ENCODE measurements at regions not wholly inside any gene's neighbourhood (a gene's known extent, or its start where the extent isn't known, plus 50 kb on each side); places are given as distances from the start of the nearest gene placed in this dataset.

- H3K9me3 Mint-ChIP-seq, result no peaks in the 10 kb centered on the region
- H3K36me3 Mint-ChIP-seq, result no peaks in the 10 kb centered on the region
- no peaks in the 10 kb centered on the region for H3K4me1 Mint-ChIP-seq
- peaks cover 14% of the 10 kb centered on the region for H3K27me3 Mint-ChIP-seq
- H3K4me3 Mint-ChIP-seq, result no peak overlapping the region
- no peak overlapping the region for H3K27ac Mint-ChIP-seq
These were observed 98.0 kb upstream of the RORA start for GRCh38 chr15:61327019-61327631.

- Mint-ChIP-seq H3K4me1 (no peaks in the 10 kb centered on the region), H3K9me3 (peaks cover 5% of the 10 kb centered on the region), H3K27ac (no peak overlapping the region), H3K4me3 (no peak overlapping the region), H3K27me3 (peaks cover 10% of the 10 kb centered on the region), H3K36me3 (no peaks in the 10 kb centered on the region)
These were observed 90.8 kb upstream of the RORA start for GRCh38 chr15:61319892-61320291.

- peaks cover 5% of the 10 kb centered on the region for H3K9me3 Mint-ChIP-seq
- no peaks in the 10 kb centered on the region for H3K36me3 Mint-ChIP-seq
- no peak overlapping the region for H3K27ac Mint-ChIP-seq
- H3K27me3 Mint-ChIP-seq, result peaks cover 9% of the 10 kb centered on the region
- H3K4me1 Mint-ChIP-seq, result no peaks in the 10 kb centered on the region
- H3K4me3 Mint-ChIP-seq, result no peak overlapping the region
These were observed 89.9 kb upstream of the RORA start for GRCh38 chr15:61318802-61319525.

DNA sequence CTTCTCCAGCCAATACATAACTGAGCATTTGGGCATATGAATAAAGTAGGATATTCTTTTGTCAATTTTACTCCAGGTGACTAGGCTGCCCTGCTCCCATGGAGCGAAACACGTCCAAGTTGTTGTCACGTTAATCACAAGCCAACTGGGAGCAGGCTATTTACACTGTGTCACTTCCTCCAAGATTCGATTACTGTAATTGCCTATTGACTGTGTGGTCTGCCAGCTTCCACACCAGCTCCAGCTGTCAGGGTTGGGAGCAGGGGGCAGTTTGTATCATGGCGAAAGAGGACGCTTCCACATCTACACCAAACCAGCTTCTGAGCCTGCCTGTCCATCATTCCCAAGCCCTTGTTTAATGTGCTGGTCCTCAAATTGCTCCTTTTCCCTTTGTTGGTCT is 89.2 kb upstream of the RORA start:
- Mint-ChIP-seq H3K9me3 (peaks cover 5% of the 10 kb centered on the region), H3K27me3 (peaks cover 8% of the 10 kb centered on the region), H3K36me3 (no peaks in the 10 kb centered on the region), H3K4me1 (no peaks in the 10 kb centered on the region), H3K4me3 (no peak overlapping the region), H3K27ac (no peak overlapping the region)

DNA sequence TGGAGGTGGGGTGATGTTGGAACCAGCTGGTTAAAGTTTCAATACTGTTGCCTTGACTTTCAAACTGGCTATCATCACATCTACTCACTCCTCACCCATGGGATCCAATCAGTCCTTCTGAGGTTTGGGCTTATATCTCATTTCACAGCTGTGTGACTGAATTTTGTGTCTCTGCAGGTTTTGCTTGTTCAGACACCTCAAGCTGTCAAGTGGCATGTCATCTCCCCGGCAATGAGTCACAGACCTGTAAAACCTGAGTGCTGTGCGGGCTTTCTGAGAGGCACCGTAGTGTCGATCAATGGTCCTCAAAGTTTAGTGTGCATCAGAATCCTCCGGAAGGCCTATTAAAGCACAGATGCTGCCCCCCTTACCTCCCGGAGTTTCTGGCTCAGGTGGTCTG is 86.4 kb upstream of the RORA start:
- Mint-ChIP-seq H3K27ac (no peak overlapping the region), H3K4me3 (no peak overlapping the region), H3K36me3 (no peaks in the 10 kb centered on the region), H3K4me1 (no peaks in the 10 kb centered on the region), H3K27me3 (peaks cover 4% of the 10 kb centered on the region), H3K9me3 (peaks cover 5% of the 10 kb centered on the region)

GRCh38 chr15:61314427-61314826 is 85.3 kb upstream of the RORA start:
- Mint-ChIP-seq H3K9me3 (no peaks in the 10 kb centered on the region), H3K27ac (no peak overlapping the region), H3K4me3 (no peak overlapping the region), H3K4me1 (no peaks in the 10 kb centered on the region), H3K27me3 (peaks cover 2% of the 10 kb centered on the region), H3K36me3 (no peaks in the 10 kb centered on the region)

GRCh38 chr15:61309617-61310016 is 80.5 kb upstream of the RORA start:
- no peak overlapping the region for H3K27ac Mint-ChIP-seq
- H3K36me3 Mint-ChIP-seq, result no peaks in the 10 kb centered on the region
- no peaks in the 10 kb centered on the region for H3K9me3 Mint-ChIP-seq
- peaks cover 6% of the 10 kb centered on the region for H3K27me3 Mint-ChIP-seq
- no peak overlapping the region for H3K4me3 Mint-ChIP-seq
- no peaks in the 10 kb centered on the region for H3K4me1 Mint-ChIP-seq

DNA sequence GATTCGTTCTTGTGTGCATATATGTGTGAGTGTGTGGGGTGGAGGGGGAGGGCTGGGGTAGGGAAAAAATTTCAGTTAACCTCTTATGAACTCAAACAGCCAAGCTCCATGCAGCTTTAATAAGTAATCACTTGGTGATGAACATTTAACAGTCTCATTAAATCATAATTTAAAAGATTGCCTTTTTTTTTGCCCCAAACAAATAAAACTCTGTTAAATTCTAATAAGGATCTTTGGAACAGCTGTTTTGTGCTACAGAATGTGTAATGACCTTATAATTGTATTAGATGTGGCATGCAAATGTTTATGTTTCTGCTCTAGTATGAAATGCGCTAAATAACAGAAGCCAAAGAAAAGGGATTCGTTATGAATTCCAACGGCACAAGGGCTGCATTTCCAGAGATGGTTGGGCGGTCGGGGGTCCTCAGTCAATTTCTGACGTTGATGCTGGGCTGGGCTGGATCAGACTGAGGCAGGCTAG is 80.0 kb upstream of the RORA start:
- H3K36me3 Mint-ChIP-seq, result no peaks in the 10 kb centered on the region
- H3K27me3 Mint-ChIP-seq, result peaks cover 6% of the 10 kb centered on the region
- no peak overlapping the region for H3K27ac Mint-ChIP-seq
- H3K4me3 Mint-ChIP-seq, result no peak overlapping the region
- H3K9me3 Mint-ChIP-seq, result no peaks in the 10 kb centered on the region
- no peaks in the 10 kb centered on the region for H3K4me1 Mint-ChIP-seq

- Mint-ChIP-seq H3K36me3 (no peaks in the 10 kb centered on the region), H3K9me3 (no peaks in the 10 kb centered on the region), H3K27me3 (peaks cover 6% of the 10 kb centered on the region), H3K4me3 (no peak overlapping the region), H3K4me1 (no peaks in the 10 kb centered on the region), H3K27ac (no peak overlapping the region)
These were observed 79.3 kb upstream of the RORA start for GRCh38 chr15:61308437-61308836.

GRCh38 chr15:61307474-61307873 is 78.4 kb upstream of the RORA start:
- Mint-ChIP-seq H3K4me3 (no peak overlapping the region), H3K4me1 (no peaks in the 10 kb centered on the region), H3K36me3 (no peaks in the 10 kb centered on the region), H3K27ac (no peak overlapping the region), H3K27me3 (peaks cover 6% of the 10 kb centered on the region), H3K9me3 (no peaks in the 10 kb centered on the region)

DNA sequence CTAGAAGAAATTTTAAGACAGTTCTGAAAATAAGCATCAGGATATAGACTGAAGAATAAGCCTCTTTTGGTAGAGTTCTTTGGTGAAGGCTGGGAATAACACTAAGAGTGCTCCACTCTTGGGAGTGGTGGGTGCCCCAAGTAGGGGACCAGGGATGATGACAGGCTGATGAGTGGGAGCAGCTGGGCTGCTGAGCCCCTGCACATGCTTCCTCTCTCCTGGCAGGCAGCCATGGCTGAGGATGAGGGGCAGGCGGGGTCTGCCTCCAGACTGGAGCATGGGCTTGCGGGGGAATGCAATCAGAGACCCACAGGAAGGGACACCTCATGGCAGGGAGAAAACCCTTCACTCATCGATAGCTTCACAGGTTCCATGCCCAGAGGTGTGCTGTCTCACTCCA is 72.6 kb upstream of the RORA start:
- Mint-ChIP-seq H3K4me1 (no peaks in the 10 kb centered on the region), H3K9me3 (no peaks in the 10 kb centered on the region), H3K4me3 (no peak overlapping the region), H3K27me3 (peaks cover 2% of the 10 kb centered on the region), H3K36me3 (no peaks in the 10 kb centered on the region), H3K27ac (no peak overlapping the region)

DNA sequence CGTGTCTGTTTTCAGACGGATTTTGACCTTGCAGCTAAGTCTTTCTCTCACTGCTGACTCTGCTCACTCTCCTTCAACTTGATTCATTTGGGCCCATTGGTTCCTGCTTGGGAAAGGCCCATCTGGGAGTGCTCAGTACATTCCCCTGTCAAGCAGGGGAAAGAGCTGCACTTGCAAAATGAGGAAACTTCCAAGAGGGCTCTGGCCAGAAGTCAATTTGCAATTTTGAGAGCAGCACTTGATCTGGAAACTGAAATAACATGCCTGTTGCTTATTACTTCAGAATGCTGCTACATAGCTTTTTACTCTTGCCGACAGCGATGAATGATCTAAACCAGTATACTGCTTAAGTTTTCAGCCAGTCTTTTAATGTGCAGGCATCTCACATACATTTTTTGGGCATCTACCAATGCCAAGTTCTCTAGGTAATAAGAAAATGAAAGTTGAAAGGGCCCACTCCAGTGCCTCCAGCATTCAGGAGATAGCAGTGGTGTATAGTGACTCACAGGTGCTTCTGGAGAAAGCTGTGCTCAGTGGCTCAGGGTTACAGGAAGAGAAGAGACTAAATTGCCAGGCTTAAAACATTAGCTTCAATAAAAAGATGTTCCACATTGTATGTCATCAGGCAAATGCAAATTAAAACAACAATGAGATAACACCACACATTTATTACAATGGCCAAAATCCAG is 70.1 kb upstream of the RORA start:
- no peak overlapping the region for H3K27ac Mint-ChIP-seq

GRCh38 chr15:61295239-61295638 is 66.1 kb upstream of the RORA start:
- peaks cover 5% of the 10 kb centered on the region for H3K27me3 Mint-ChIP-seq
- H3K4me1 Mint-ChIP-seq, result no peaks in the 10 kb centered on the region
- H3K27ac Mint-ChIP-seq, result no peak overlapping the region
- H3K9me3 Mint-ChIP-seq, result peaks cover 5% of the 10 kb centered on the region
- H3K36me3 Mint-ChIP-seq, result no peaks in the 10 kb centered on the region
- no peak overlapping the region for H3K4me3 Mint-ChIP-seq

More for the DNA sequence above, 70.1 kb upstream of the RORA start:
- no peak overlapping the region for H3K4me3 Mint-ChIP-seq
- H3K9me3 Mint-ChIP-seq, result no peaks in the 10 kb centered on the region
- H3K36me3 Mint-ChIP-seq, result no peaks in the 10 kb centered on the region
- H3K27me3 Mint-ChIP-seq, result no peaks in the 10 kb centered on the region
- H3K4me1 Mint-ChIP-seq, result no peaks in the 10 kb centered on the region

GRCh38 chr15:61282661-61283060 is 53.6 kb upstream of the RORA start:
- peaks cover 22% of the 10 kb centered on the region for H3K27me3 Mint-ChIP-seq

GRCh38 chr15:61281328-61281727 is 52.2 kb upstream of the RORA start:
- Mint-ChIP-seq H3K36me3 (no peaks in the 10 kb centered on the region), H3K27ac (no peak overlapping the region), H3K4me1 (no peaks in the 10 kb centered on the region), H3K9me3 (no peaks in the 10 kb centered on the region), H3K4me3 (no peak overlapping the region), H3K27me3 (peaks cover 23% of the 10 kb centered on the region)

More at GRCh38 chr15:61282661-61283060, 53.6 kb upstream of the RORA start:
- H3K36me3 Mint-ChIP-seq, result no peaks in the 10 kb centered on the region
- H3K9me3 Mint-ChIP-seq, result no peaks in the 10 kb centered on the region
- H3K4me1 Mint-ChIP-seq, result no peaks in the 10 kb centered on the region
- H3K27ac Mint-ChIP-seq, result no peak overlapping the region
- no peak overlapping the region for H3K4me3 Mint-ChIP-seq
